ENCODE measurements at regions not wholly inside any gene's neighbourhood (a gene's known extent, or its start where the extent isn't known, plus 50 kb on each side); places are given as distances from the start of the nearest gene placed in this dataset.

DNA sequence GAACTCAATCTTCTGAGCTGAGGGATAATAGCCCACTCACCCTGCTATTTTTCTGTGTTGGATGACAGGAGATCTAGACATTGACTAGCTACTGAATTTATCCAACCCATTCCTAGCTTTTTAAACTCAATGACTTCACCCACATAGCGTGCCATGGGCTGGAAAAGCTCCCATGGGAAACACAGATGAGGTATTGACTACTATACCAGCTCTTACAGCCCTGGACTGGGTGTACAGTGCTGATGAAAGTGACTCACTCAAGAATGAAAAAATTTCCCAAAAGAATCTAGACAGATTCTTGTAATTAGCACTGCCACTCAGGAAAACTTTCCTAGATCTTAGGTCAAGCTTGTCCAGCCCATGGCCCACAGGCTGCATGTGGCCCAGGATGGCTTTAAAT lies 72.7 kb upstream of the NREP start (continued):
- TF ChIP-seq, protein P1, sequence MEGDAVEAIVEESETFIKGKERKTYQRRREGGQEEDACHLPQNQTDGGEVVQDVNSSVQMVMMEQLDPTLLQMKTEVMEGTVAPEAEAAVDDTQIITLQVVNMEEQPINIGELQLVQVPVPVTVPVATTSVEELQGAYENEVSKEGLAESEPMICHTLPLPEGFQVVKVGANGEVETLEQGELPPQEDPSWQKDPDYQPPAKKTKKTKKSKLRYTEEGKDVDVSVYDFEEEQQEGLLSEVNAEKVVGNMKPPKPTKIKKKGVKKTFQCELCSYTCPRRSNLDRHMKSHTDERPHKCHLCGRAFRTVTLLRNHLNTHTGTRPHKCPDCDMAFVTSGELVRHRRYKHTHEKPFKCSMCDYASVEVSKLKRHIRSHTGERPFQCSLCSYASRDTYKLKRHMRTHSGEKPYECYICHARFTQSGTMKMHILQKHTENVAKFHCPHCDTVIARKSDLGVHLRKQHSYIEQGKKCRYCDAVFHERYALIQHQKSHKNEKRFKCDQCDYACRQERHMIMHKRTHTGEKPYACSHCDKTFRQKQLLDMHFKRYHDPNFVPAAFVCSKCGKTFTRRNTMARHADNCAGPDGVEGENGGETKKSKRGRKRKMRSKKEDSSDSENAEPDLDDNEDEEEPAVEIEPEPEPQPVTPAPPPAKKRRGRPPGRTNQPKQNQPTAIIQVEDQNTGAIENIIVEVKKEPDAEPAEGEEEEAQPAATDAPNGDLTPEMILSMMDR (conservative IDR thresholded peaks at IDR 0.05; ENCODE audit: low read depth in 2 of 2), result no peak
- TF ChIP-seq, protein P2, sequence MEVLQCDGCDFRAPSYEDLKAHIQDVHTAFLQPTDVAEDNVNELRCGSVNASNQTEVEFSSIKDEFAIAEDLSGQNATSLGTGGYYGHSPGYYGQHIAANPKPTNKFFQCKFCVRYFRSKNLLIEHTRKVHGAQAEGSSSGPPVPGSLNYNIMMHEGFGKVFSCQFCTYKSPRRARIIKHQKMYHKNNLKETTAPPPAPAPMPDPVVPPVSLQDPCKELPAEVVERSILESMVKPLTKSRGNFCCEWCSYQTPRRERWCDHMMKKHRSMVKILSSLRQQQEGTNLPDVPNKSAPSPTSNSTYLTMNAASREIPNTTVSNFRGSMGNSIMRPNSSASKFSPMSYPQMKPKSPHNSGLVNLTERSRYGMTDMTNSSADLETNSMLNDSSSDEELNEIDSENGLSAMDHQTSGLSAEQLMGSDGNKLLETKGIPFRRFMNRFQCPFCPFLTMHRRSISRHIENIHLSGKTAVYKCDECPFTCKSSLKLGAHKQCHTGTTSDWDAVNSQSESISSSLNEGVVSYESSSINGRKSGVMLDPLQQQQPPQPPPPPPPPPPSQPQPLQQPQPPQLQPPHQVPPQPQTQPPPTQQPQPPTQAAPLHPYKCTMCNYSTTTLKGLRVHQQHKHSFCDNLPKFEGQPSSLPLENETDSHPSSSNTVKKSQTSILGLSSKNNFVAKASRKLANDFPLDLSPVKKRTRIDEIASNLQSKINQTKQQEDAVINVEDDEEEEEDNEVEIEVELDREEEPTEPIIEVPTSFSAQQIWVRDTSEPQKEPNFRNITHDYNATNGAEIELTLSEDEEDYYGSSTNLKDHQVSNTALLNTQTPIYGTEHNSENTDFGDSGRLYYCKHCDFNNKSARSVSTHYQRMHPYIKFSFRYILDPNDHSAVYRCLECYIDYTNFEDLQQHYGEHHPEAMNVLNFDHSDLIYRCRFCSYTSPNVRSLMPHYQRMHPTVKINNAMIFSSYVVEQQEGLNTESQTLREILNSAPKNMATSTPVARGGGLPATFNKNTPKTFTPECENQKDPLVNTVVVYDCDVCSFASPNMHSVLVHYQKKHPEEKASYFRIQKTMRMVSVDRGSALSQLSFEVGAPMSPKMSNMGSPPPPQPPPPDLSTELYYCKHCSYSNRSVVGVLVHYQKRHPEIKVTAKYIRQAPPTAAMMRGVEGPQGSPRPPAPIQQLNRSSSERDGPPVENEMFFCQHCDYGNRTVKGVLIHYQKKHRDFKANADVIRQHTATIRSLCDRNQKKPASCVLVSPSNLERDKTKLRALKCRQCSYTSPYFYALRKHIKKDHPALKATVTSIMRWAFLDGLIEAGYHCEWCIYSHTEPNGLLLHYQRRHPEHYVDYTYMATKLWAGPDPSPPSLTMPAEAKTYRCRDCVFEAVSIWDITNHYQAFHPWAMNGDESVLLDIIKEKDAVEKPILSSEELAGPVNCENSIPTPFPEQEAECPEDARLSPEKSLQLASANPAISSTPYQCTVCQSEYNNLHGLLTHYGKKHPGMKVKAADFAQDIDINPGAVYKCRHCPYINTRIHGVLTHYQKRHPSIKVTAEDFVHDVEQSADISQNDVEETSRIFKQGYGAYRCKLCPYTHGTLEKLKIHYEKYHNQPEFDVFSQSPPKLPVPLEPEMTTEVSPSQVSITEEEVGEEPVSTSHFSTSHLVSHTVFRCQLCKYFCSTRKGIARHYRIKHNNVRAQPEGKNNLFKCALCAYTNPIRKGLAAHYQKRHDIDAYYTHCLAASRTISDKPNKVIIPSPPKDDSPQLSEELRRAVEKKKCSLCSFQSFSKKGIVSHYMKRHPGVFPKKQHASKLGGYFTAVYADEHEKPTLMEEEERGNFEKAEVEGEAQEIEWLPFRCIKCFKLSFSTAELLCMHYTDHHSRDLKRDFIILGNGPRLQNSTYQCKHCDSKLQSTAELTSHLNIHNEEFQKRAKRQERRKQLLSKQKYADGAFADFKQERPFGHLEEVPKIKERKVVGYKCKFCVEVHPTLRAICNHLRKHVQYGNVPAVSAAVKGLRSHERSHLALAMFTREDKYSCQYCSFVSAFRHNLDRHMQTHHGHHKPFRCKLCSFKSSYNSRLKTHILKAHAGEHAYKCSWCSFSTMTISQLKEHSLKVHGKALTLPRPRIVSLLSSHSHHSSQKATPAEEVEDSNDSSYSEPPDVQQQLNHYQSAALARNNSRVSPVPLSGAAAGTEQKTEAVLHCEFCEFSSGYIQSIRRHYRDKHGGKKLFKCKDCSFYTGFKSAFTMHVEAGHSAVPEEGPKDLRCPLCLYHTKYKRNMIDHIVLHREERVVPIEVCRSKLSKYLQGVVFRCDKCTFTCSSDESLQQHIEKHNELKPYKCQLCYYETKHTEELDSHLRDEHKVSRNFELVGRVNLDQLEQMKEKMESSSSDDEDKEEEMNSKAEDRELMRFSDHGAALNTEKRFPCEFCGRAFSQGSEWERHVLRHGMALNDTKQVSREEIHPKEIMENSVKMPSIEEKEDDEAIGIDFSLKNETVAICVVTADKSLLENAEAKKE (CRISPR knock-in tag; IDR thresholded peaks at IDR 0.05), result no peak
- no peak for TF ChIP-seq POLR2AphosphoS5 (IDR thresholded peaks at IDR 0.05; ENCODE audit: low read depth)
- no peak for TF ChIP-seq EZH2phosphoT487 (IDR thresholded peaks at IDR 0.05; ENCODE audit: unreplicated experiment)

DNA sequence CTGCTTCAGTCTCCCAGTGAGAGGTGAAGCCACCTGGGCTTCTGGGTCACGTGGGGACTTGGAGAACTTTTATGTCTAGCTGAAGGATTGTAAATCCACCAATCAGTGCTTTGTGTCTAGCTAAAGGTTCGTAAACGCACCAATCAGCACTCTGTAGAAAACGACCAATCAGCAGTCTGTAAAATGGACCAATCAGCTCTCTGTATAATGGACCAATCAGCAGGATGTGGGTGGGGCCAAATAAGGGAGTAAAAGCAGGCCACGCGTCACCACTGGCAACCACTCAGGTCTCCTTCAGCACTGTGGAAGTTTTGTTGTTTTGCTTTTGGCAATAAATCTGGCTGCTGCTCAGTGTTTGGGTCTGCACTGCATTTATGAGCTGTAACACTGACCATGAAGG lies 69.1 kb upstream of the NREP start:
- no peak for ATAC-seq
- peaks cover 4% of the 10 kb centered on the region for H3K27me3 Mint-ChIP-seq (ENCODE audit: insufficient read depth, low read depth, poor library complexity)
- TF ChIP-seq, protein P3, sequence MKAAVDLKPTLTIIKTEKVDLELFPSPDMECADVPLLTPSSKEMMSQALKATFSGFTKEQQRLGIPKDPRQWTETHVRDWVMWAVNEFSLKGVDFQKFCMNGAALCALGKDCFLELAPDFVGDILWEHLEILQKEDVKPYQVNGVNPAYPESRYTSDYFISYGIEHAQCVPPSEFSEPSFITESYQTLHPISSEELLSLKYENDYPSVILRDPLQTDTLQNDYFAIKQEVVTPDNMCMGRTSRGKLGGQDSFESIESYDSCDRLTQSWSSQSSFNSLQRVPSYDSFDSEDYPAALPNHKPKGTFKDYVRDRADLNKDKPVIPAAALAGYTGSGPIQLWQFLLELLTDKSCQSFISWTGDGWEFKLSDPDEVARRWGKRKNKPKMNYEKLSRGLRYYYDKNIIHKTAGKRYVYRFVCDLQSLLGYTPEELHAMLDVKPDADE (IDR thresholded peaks at IDR 0.05), result no peak
- TF ChIP-seq EZH2phosphoT487 (IDR thresholded peaks at IDR 0.05; ENCODE audit: unreplicated experiment), result no peak
- TF ChIP-seq ZNF331 (CRISPR knock-in tag; IDR thresholded peaks at IDR 0.05; ENCODE audit: low read depth), result no peak
- TF ChIP-seq, protein P1 (conservative IDR thresholded peaks at IDR 0.05; ENCODE audit: low read depth in 2 of 2), result no peak
- TF ChIP-seq ZNF114 (CRISPR knock-in tag; IDR thresholded peaks at IDR 0.05), result no peak
- no peak for TF ChIP-seq NANOG (IDR thresholded peaks at IDR 0.05; ENCODE audit: borderline replicate concordance)
- TF ChIP-seq EZH2 (IDR thresholded peaks at IDR 0.05; ENCODE audit: low read depth, unreplicated experiment), result no peak
- no peak for TF ChIP-seq JUNB (IDR thresholded peaks at IDR 0.05; ENCODE audit: unreplicated experiment)

More for the DNA sequence above, 69.1 kb upstream of the NREP start:
- no peak overlapping the region for H3K4me3 Mint-ChIP-seq
- no peaks in the 10 kb centered on the region for H3K36me3 Mint-ChIP-seq (ENCODE audit: low read depth)
- H2AFZ ChIP-seq, result no peak overlapping the region
- DNase-seq (ENCODE audit: low spot score), result no peak
- H3K9me2 ChIP-seq (ENCODE audit: insufficient read depth), result 0 out of 2 replicates have a peak, but pooled peaks cover 5% of the 10 kb centered on the region
- H3K4me3 ChIP-seq, result no peak overlapping the region
- no peaks in the 10 kb centered on the region for H4K20me1 ChIP-seq (replicated peaks; ENCODE audit: insufficient read depth)
- H3K9me3 Mint-ChIP-seq, result peaks cover 4% of the 10 kb centered on the region; the same call in 1 of the 3 replicates
- no peak overlapping the region for H3K27ac Mint-ChIP-seq
- H3K4me1 Mint-ChIP-seq, result no peaks in the 10 kb centered on the region
- H3K79me2 ChIP-seq (replicated peaks; ENCODE audit: insufficient read depth), result no peaks in the 10 kb centered on the region
- no peaks in the 10 kb centered on the region for H3K27me3 ChIP-seq (ENCODE audit: insufficient read depth)
- no peak overlapping the region for H3K4me2 ChIP-seq
- H3K4me1 ChIP-seq (ENCODE audit: insufficient read depth), result no peaks in the 10 kb centered on the region
- no peak overlapping the region for H3K27ac ChIP-seq (ENCODE audit: low read depth)
- H3K36me3 ChIP-seq (ENCODE audit: insufficient read depth), result no peaks in the 10 kb centered on the region
- H3F3A ChIP-seq (replicated peaks; ENCODE audit: low read depth), result no peaks in the 10 kb centered on the region

All from GM23338 (cell line).